HEK293 (cell line): ENCODE measurements at regions not wholly inside any gene's neighbourhood (a gene's known extent, or its start where the extent isn't known, plus 50 kb on each side); places are given as distances from the start of the nearest gene placed in this dataset.

Source experiments
- SALL2 ChIP-seq: fragments of 450-650 bp; formaldehyde crosslinking; IDR thresholded peaks from 2 replicates; pipeline ENCODE4 v1.5.0; 2017; ENCODE audit warnings: missing biosample characterization, mild to moderate bottlenecking, missing genetic modification characterization, borderline replicate concordance
- ZFP41 ChIP-seq: fragments of 450-650 bp; formaldehyde crosslinking; IDR thresholded peaks from 2 replicates; pipeline ENCODE4 v1.5.1; 2016; ENCODE audit warnings: missing biosample characterization, missing genetic modification characterization, borderline replicate concordance
- ZNF174 ChIP-seq: fragments of 450-650 bp; formaldehyde crosslinking; IDR thresholded peaks from 2 replicates; pipeline ENCODE4 v1.5.0; 2017; ENCODE audit warnings: missing biosample characterization, mild to moderate bottlenecking, missing genetic modification characterization
- ZNF266 ChIP-seq: fragments of 450-650 bp; formaldehyde crosslinking; IDR thresholded peaks from 2 replicates; pipeline ENCODE4 v1.5.1; 2016; ENCODE audit warnings: missing biosample characterization, missing genetic modification characterization, low read depth
- ZNF274 ChIP-seq, 2 experiments: fragments of 200-500 bp in 1 of 2; fragments of 450-650 bp in 1 of 2; sonication (Bioruptor generic) in 1 of 2; formaldehyde crosslinking in 1 of 2; IDR thresholded peaks; 2 replicates each; pipeline versions ENCODE4 v1.5.1 to v1.6.1; 2014 to 2016; ENCODE audit warnings: borderline replicate concordance in 1 of 2, inconsistent platforms in 1 of 2, low read length in 1 of 2, missing biosample characterization in 1 of 2, missing genetic modification characterization in 1 of 2
- ZNF292 ChIP-seq: fragments of 450-650 bp; formaldehyde crosslinking; IDR thresholded peaks from 2 replicates; pipeline ENCODE4 v1.5.1; 2016; ENCODE audit warnings: low read depth, missing biosample characterization, missing genetic modification characterization, borderline replicate concordance
- ZNF350 ChIP-seq: fragments of 450-650 bp; formaldehyde crosslinking; IDR thresholded peaks from 2 replicates; pipeline ENCODE4 v1.5.0; 2017; ENCODE audit warnings: missing biosample characterization, mild to moderate bottlenecking, missing genetic modification characterization
- ZNF423 ChIP-seq: fragments of 450-650 bp; formaldehyde crosslinking; IDR thresholded peaks from 2 replicates; pipeline ENCODE4 v1.5.1; 2016; ENCODE audit warnings: missing biosample characterization, missing genetic modification characterization
- ZNF561 ChIP-seq: fragments of 450-650 bp; IDR thresholded peaks from 2 replicates; pipeline ENCODE4 v1.5.1; 2018; ENCODE audit warnings: missing biosample characterization, missing genetic modification characterization, borderline replicate concordance
- ZNF785 ChIP-seq: fragments of 450-650 bp; formaldehyde crosslinking; IDR thresholded peaks from 2 replicates; pipeline ENCODE4 v1.5.1; 2016; ENCODE audit warnings: missing biosample characterization, missing genetic modification characterization
- TF ChIP-seq, protein P1 (sequence below): fragments of 450-650 bp; formaldehyde crosslinking; IDR thresholded peaks from 2 replicates; pipeline ENCODE4 v1.5.1; 2016; ENCODE audit warnings: missing biosample characterization, missing genetic modification characterization
- TF ChIP-seq, protein P2 (sequence below): fragments of 450-650 bp; formaldehyde crosslinking; IDR thresholded peaks from 2 replicates; pipeline ENCODE4 v1.5.1; 2016; ENCODE audit warnings: missing biosample characterization, missing genetic modification characterization
- TF ChIP-seq, protein P3 (sequence below): fragments of 450-650 bp; formaldehyde crosslinking; IDR thresholded peaks from 2 replicates; pipeline ENCODE4 v1.5.1; 2016; ENCODE audit warnings: missing biosample characterization, missing genetic modification characterization
- TF ChIP-seq, protein P4 (sequence below): fragments of 450-650 bp; formaldehyde crosslinking; IDR thresholded peaks from 2 replicates; pipeline ENCODE4 v1.5.0; 2017; ENCODE audit warnings: missing biosample characterization, missing genetic modification characterization, borderline replicate concordance

DNA sequence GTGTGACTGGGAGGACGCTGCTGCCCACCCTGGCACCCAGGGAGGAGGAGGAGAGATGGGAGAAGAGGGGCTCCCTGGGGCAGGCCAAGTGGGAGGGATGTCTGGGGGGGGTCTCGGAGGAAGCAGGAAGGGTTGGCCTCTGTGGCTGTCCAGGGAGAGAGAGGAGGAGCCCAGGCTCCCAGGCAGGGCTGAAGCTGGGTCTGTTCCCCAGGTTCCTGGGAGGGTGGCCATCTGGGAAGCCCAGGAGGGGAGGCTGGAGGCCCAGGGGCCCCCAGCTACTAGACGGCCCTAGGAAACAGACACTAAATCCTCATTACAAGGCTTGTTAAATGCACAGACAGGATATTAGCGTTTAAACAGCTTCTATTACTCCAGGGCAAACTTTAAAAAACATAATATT lies 139.8 kb downstream of the ENGASE start:
- TF ChIP-seq, protein P1, sequence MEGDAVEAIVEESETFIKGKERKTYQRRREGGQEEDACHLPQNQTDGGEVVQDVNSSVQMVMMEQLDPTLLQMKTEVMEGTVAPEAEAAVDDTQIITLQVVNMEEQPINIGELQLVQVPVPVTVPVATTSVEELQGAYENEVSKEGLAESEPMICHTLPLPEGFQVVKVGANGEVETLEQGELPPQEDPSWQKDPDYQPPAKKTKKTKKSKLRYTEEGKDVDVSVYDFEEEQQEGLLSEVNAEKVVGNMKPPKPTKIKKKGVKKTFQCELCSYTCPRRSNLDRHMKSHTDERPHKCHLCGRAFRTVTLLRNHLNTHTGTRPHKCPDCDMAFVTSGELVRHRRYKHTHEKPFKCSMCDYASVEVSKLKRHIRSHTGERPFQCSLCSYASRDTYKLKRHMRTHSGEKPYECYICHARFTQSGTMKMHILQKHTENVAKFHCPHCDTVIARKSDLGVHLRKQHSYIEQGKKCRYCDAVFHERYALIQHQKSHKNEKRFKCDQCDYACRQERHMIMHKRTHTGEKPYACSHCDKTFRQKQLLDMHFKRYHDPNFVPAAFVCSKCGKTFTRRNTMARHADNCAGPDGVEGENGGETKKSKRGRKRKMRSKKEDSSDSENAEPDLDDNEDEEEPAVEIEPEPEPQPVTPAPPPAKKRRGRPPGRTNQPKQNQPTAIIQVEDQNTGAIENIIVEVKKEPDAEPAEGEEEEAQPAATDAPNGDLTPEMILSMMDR (tag by site-specific recombination) = no peak
- TF ChIP-seq, protein P2, sequence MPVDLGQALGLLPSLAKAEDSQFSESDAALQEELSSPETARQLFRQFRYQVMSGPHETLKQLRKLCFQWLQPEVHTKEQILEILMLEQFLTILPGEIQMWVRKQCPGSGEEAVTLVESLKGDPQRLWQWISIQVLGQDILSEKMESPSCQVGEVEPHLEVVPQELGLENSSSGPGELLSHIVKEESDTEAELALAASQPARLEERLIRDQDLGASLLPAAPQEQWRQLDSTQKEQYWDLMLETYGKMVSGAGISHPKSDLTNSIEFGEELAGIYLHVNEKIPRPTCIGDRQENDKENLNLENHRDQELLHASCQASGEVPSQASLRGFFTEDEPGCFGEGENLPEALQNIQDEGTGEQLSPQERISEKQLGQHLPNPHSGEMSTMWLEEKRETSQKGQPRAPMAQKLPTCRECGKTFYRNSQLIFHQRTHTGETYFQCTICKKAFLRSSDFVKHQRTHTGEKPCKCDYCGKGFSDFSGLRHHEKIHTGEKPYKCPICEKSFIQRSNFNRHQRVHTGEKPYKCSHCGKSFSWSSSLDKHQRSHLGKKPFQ = no peak
- TF ChIP-seq ZNF274 (IDR thresholded peaks at IDR 0.05; ENCODE audit: low read length) (no peak), ZNF274 (tag by site-specific recombination; IDR thresholded peaks at IDR 0.05; ENCODE audit: borderline replicate concordance) (no peak), ZNF785 (tag by site-specific recombination) (no peak), ZNF561 (tag by site-specific recombination) (no peak), ZNF292 (tag by site-specific recombination) (no peak), ZNF350 (no peak), SALL2 (tag by site-specific recombination) (no peak), ZNF266 (tag by site-specific recombination) (no peak), ZNF174 (tag by site-specific recombination) (no peak), ZFP41 (tag by site-specific recombination) (no peak), ZNF423 (no peak)
- TF ChIP-seq, protein P3, sequence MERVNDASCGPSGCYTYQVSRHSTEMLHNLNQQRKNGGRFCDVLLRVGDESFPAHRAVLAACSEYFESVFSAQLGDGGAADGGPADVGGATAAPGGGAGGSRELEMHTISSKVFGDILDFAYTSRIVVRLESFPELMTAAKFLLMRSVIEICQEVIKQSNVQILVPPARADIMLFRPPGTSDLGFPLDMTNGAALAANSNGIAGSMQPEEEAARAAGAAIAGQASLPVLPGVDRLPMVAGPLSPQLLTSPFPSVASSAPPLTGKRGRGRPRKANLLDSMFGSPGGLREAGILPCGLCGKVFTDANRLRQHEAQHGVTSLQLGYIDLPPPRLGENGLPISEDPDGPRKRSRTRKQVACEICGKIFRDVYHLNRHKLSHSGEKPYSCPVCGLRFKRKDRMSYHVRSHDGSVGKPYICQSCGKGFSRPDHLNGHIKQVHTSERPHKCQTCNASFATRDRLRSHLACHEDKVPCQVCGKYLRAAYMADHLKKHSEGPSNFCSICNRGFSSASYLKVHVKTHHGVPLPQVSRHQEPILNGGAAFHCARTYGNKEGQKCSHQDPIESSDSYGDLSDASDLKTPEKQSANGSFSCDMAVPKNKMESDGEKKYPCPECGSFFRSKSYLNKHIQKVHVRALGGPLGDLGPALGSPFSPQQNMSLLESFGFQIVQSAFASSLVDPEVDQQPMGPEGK = no peak
- TF ChIP-seq, protein P4, sequence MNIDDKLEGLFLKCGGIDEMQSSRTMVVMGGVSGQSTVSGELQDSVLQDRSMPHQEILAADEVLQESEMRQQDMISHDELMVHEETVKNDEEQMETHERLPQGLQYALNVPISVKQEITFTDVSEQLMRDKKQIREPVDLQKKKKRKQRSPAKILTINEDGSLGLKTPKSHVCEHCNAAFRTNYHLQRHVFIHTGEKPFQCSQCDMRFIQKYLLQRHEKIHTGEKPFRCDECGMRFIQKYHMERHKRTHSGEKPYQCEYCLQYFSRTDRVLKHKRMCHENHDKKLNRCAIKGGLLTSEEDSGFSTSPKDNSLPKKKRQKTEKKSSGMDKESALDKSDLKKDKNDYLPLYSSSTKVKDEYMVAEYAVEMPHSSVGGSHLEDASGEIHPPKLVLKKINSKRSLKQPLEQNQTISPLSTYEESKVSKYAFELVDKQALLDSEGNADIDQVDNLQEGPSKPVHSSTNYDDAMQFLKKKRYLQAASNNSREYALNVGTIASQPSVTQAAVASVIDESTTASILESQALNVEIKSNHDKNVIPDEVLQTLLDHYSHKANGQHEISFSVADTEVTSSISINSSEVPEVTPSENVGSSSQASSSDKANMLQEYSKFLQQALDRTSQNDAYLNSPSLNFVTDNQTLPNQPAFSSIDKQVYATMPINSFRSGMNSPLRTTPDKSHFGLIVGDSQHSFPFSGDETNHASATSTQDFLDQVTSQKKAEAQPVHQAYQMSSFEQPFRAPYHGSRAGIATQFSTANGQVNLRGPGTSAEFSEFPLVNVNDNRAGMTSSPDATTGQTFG (tag by site-specific recombination) = no peak
